Ishikawa (cell line): ENCODE measurements at regions not wholly inside any gene's neighbourhood (a gene's known extent, or its start where the extent isn't known, plus 50 kb on each side); places are given as distances from the start of the nearest gene placed in this dataset.

Experiments
- CEBPB ChIP-seq: IDR thresholded peaks from 2 replicates; pipeline ENCODE4 v1.6.1; 2012
- CREB1 ChIP-seq: IDR thresholded peaks from 2 replicates; pipeline ENCODE4 v1.6.1; 2012; ENCODE audit warnings: low read depth
- EP300 ChIP-seq: IDR thresholded peaks from 2 replicates; pipeline ENCODE4 v1.6.1; 2012; ENCODE audit warnings: borderline replicate concordance
- FOXM1 ChIP-seq: IDR thresholded peaks from 2 replicates; pipeline ENCODE4 v1.6.1; 2012; ENCODE audit warnings: low read depth, borderline replicate concordance
- TAF1 ChIP-seq: IDR thresholded peaks from 2 replicates; pipeline ENCODE4 v1.6.1; 2012; ENCODE audit warnings: low read depth, mild to moderate bottlenecking

DNA sequence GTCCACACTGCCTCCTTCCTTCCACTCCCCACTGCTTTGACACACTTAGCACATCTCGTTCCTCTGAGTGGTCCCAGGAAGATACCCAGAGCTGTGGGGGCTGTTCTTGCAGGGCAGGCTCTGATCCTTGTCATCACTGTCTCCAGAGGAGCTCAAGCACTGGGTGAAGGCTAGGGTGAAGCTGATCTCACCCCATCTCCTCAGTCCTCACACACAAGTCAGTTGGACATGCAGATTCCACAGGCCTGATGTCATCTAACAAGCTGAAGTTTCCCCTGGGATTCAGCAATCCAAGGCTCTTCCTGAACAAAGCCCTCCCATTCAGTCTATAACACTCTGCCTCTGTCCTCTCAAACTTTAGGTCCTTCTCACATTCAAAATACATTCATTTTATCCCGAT is 90.6 kb upstream of the RAB6C start:
- TF ChIP-seq CREB1: no peak
- TF ChIP-seq CEBPB: no peak
- no peak for TF ChIP-seq TAF1
- TF ChIP-seq EP300: no peak
- no peak for TF ChIP-seq FOXM1
